Spleen (tissue), 7 donors: ENCODE measurements at regions not wholly inside any gene's neighbourhood (a gene's known extent, or its start where the extent isn't known, plus 50 kb on each side); places are given as distances from the start of the nearest gene placed in this dataset.

ENCODE experiments used
- CTCF ChIP-seq, 11 experiments: fragments of 200-600 bp in 7 of 11; fragments of 450-650 bp in 4 of 11; sonication (generic) in 4 of 11; IDR thresholded peaks in 8 of 11; conservative IDR thresholded peaks in 3 of 11; 1 replicate in 7 of 11; 2 replicates in 4 of 11; pipeline versions ENCODE4 v1.4.0 to v1.8.0; 2016 to 2021; ENCODE audit warnings: antibody characterized with exemption in 11 of 11, inconsistent platforms in 4 of 11, mild to moderate bottlenecking in 1 of 11
- POLR2A ChIP-seq, 3 donors: fragments of 450-650 bp; IDR thresholded peaks; one replicate each; pipeline ENCODE4 v1.5.1; 2017; ENCODE audit warnings: antibody characterized with exemption in 3 of 3, mild to moderate bottlenecking in 1 of 3
- POLR2AphosphoS5 ChIP-seq, 3 donors: sonication (generic); formaldehyde crosslinking; IDR thresholded peaks; one replicate each; pipeline ENCODE4 v1.5.1; 2017; ENCODE audit warnings: antibody characterized with exemption in 3 of 3
- donor health status: DM: no; HTN: no; CAD: no; lungs with moderate emphysema.
- donor health status: DM: no; HTN: no; CAD: no.
- donor health status: DM: no; HTN: no; CAD: no.

DNA sequence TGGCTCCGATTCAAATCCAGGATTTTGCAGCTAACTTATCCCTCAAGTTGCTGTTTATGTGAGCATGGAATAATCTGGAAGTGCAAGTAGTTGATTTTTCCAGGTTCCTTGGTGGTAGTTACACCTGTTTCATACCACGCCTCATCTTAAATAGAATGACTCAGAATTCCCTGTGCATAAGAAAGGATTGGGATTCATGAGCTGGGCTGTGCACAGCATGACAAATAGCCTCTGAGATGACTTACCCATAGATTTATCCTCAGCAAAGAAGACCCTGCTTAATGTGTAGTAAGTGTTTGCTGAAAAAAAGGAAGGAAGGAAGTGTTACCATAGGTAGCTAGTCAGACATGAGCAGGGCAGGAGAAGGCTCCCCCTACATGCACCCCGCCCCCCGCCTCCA lies 777.7 kb upstream of the ADGRL3 start:
- TF ChIP-seq CTCF (IDR thresholded peaks at IDR 0.05 in 8 of 11, conservative IDR thresholded peaks at IDR 0.05 in 3 of 11): no peak
- no peak for TF ChIP-seq POLR2A (IDR thresholded peaks at IDR 0.05)
- no peak for TF ChIP-seq POLR2AphosphoS5 (IDR thresholded peaks at IDR 0.05)
